22Rv1 (cell line): ENCODE measurements at regions not wholly inside any gene's neighbourhood (a gene's known extent, or its start where the extent isn't known, plus 50 kb on each side); places are given as distances from the start of the nearest gene placed in this dataset.

Experiments
- ZFX ChIP-seq: fragments of 450-650 bp; IDR thresholded peaks from 2 replicates; pipeline ENCODE4 v1.6.1; 2017; ENCODE audit warnings: antibody characterized with exemption, borderline replicate concordance
- TF ChIP-seq, protein P1 (sequence below): fragments of 450-650 bp; IDR thresholded peaks from 2 replicates; pipeline ENCODE4 v1.5.1; 2017; ENCODE audit warnings: mild to moderate bottlenecking

DNA sequence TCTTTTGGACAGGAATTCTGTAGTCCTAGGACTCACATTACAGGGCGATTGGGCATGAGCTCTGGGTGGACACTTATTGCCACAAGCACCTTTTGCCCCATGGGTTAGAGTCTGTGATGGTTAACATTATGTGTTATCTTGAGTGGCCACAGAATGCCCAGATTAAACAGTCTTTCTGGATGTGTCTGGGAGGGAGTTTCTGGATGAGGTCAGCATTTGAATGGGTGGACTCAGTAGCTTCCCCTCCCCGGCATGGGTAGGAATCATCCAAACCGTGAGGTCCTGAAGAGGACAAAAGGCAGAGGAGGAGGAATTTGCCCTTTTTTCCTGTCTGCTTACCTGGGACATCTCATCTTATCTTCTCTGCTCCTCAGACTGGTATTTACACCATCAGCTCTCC, 85.6 kb downstream of the BMP4 start:
- TF ChIP-seq, protein P1, sequence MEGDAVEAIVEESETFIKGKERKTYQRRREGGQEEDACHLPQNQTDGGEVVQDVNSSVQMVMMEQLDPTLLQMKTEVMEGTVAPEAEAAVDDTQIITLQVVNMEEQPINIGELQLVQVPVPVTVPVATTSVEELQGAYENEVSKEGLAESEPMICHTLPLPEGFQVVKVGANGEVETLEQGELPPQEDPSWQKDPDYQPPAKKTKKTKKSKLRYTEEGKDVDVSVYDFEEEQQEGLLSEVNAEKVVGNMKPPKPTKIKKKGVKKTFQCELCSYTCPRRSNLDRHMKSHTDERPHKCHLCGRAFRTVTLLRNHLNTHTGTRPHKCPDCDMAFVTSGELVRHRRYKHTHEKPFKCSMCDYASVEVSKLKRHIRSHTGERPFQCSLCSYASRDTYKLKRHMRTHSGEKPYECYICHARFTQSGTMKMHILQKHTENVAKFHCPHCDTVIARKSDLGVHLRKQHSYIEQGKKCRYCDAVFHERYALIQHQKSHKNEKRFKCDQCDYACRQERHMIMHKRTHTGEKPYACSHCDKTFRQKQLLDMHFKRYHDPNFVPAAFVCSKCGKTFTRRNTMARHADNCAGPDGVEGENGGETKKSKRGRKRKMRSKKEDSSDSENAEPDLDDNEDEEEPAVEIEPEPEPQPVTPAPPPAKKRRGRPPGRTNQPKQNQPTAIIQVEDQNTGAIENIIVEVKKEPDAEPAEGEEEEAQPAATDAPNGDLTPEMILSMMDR = no peak
- no peak for TF ChIP-seq ZFX
